ENCODE measurements at regions not wholly inside any gene's neighbourhood (a gene's known extent, or its start where the extent isn't known, plus 50 kb on each side); places are given as distances from the start of the nearest gene placed in this dataset.

GRCh38 chr7:46534664-46535588 is 613.9 kb upstream of the IGFBP3 start:
- TF ChIP-seq, protein P1, sequence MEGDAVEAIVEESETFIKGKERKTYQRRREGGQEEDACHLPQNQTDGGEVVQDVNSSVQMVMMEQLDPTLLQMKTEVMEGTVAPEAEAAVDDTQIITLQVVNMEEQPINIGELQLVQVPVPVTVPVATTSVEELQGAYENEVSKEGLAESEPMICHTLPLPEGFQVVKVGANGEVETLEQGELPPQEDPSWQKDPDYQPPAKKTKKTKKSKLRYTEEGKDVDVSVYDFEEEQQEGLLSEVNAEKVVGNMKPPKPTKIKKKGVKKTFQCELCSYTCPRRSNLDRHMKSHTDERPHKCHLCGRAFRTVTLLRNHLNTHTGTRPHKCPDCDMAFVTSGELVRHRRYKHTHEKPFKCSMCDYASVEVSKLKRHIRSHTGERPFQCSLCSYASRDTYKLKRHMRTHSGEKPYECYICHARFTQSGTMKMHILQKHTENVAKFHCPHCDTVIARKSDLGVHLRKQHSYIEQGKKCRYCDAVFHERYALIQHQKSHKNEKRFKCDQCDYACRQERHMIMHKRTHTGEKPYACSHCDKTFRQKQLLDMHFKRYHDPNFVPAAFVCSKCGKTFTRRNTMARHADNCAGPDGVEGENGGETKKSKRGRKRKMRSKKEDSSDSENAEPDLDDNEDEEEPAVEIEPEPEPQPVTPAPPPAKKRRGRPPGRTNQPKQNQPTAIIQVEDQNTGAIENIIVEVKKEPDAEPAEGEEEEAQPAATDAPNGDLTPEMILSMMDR (IDR thresholded peaks at IDR 0.05; ENCODE audit: insufficient read depth, low read length, missing control alignments), result no peak
- CTCF ChIA-PET, result no interaction called here

GRCh38 chr7:46533946-46534345 is 612.9 kb upstream of the IGFBP3 start:
- no peak for DNase-seq (ENCODE audit: low read depth, low spot score)
- POLR2A ChIA-PET, result no interaction called here
- H3K4me3 ChIP-seq (ENCODE audit: low read depth, low read length), result no peak overlapping the region
- TF ChIP-seq, protein P1 (IDR thresholded peaks at IDR 0.05; ENCODE audit: insufficient read depth, low read length, missing control alignments), result no peak
- CTCF ChIA-PET, result no interaction called here

More at GRCh38 chr7:46534664-46535588, 613.9 kb upstream of the IGFBP3 start:
- POLR2A ChIA-PET, result no interaction called here
- no peak overlapping the region for H3K4me3 ChIP-seq (ENCODE audit: low read depth, low read length)
- DNase-seq (ENCODE audit: low read depth, low spot score), result peak; percentile 77

GRCh38 chr7:46532571-46532970 is 611.5 kb upstream of the IGFBP3 start:
- POLR2A ChIA-PET, result no interaction called here
- DNase-seq (ENCODE audit: low read depth, low spot score), result no peak
- CTCF ChIA-PET, result interaction anchor here (1.3 kb wide), 1 partner anchor 12 kb away, joined by 3 read pairs; no protein-coding TSS in a partner anchor
- TF ChIP-seq, protein P1 (IDR thresholded peaks at IDR 0.05; ENCODE audit: insufficient read depth, low read length, missing control alignments), result no peak
- no peak overlapping the region for H3K4me3 ChIP-seq (ENCODE audit: low read depth, low read length)

GRCh38 chr7:46530081-46530750 is 609.1 kb upstream of the IGFBP3 start:
- no peak for DNase-seq (ENCODE audit: low read depth, low spot score)
- CTCF ChIA-PET, result interaction anchor here (1.3 kb wide), 1 partner anchor 39 kb away, joined by 3 read pairs; no protein-coding TSS in a partner anchor
- TF ChIP-seq, protein P1 (IDR thresholded peaks at IDR 0.05; ENCODE audit: insufficient read depth, low read length, missing control alignments), result no peak
- POLR2A ChIA-PET, result no interaction called here
- no peak overlapping the region for H3K4me3 ChIP-seq (ENCODE audit: low read depth, low read length)

DNA sequence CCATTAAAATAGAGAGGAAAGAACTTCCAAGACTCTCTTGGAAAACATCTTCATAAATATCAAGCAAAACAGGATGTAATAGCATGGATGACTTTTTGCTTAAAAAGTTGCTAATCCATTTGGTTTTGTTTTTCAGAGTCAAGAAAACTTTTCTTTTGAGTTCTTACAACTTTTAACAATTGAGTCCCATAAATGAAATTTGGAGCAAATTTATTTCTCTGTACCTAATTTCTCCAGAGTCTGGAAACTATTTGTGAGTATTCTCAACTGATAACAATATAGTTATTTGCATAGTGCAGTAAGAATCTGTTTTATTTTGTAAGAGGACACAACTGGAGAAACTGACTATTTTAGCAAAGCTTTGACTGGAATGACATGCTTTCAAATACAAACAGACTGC is 606.3 kb upstream of the IGFBP3 start:
- no peak overlapping the region for H3K4me3 ChIP-seq (ENCODE audit: low read depth, low read length)
- no peak for DNase-seq (ENCODE audit: low read depth, low spot score)
- TF ChIP-seq, protein P1 (IDR thresholded peaks at IDR 0.05; ENCODE audit: insufficient read depth, low read length, missing control alignments), result no peak
- ChIA-PET POLR2A (no interaction called here), CTCF (no interaction called here)

DNA sequence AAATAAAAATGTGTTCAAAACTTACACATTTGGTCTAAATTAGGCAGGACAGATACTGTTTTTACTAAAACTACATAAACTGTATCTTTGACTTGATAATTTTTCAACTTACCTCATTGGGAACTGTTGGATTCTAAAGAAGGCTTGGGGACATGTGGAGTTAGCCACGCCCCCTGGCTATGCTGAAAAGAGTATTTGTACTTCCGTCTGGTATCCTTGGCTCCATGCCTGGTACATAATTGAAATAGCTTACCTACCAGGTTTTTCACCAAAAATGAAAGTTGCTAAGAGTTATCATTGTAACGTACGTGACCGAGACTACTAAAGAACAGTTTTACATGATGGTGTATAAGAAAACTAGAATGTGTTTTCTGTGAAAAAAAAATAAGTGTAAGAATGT is 604.8 kb upstream of the IGFBP3 start:
- TF ChIP-seq, protein P1 (IDR thresholded peaks at IDR 0.05; ENCODE audit: insufficient read depth, low read length, missing control alignments), result no peak
- CTCF ChIA-PET, result interaction anchor here (0.8 kb wide), 1 partner anchor 635 kb away, joined by 3 read pairs; no protein-coding TSS in a partner anchor
- no peak overlapping the region for H3K4me3 ChIP-seq (ENCODE audit: low read depth, low read length)
- no peak for DNase-seq (ENCODE audit: low read depth, low spot score)
- POLR2A ChIA-PET, result no interaction called here

Data from AG04449 (cell line).